ENCODE measurements at regions not wholly inside any gene's neighbourhood (a gene's known extent, or its start where the extent isn't known, plus 50 kb on each side); places are given as distances from the start of the nearest gene placed in this dataset.

DNA sequence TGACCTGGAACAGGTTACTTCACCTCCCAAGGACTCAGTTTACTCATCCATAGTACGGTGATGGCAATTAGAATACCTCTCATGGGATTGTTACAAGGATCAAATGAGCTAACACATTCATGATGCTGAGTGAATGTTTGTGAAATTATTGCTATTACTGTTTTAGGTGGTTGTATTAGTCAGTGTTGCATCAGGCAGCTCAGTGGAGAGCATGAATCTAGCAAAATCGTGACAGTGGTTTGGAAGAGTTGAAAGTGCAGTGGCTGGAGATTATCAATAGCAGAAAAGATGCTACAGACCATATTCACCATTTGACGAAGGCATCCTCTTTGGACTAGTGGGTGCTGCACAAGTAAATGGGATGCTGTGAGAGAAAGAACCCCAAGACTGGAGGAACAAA, 50.4 kb upstream of the CTNNBL1 start:
- H3K27ac ChIP-seq = no peak overlapping the region
- H3K36me3 ChIP-seq = no peaks in the 10 kb centered on the region
- TF ChIP-seq, protein P1, sequence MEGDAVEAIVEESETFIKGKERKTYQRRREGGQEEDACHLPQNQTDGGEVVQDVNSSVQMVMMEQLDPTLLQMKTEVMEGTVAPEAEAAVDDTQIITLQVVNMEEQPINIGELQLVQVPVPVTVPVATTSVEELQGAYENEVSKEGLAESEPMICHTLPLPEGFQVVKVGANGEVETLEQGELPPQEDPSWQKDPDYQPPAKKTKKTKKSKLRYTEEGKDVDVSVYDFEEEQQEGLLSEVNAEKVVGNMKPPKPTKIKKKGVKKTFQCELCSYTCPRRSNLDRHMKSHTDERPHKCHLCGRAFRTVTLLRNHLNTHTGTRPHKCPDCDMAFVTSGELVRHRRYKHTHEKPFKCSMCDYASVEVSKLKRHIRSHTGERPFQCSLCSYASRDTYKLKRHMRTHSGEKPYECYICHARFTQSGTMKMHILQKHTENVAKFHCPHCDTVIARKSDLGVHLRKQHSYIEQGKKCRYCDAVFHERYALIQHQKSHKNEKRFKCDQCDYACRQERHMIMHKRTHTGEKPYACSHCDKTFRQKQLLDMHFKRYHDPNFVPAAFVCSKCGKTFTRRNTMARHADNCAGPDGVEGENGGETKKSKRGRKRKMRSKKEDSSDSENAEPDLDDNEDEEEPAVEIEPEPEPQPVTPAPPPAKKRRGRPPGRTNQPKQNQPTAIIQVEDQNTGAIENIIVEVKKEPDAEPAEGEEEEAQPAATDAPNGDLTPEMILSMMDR (IDR thresholded peaks at IDR 0.05) = no peak
- no peaks in the 10 kb centered on the region for H3K4me1 ChIP-seq (ENCODE audit: control insufficient read depth in 1 of 2, low read depth in 2 of 2)
- peaks cover 8% of the 10 kb centered on the region for H3K27me3 ChIP-seq (replicated peaks; ENCODE audit: insufficient read depth)
- no peak for ATAC-seq (ENCODE audit: insufficient number of reproducible peaks, low FRiP score, low read depth)
- DNase-seq (ENCODE audit: low spot score) = no peak
- H3K9me3 ChIP-seq = no peaks in the 10 kb centered on the region
- H3K4me3 ChIP-seq = no peak overlapping the region

DNA sequence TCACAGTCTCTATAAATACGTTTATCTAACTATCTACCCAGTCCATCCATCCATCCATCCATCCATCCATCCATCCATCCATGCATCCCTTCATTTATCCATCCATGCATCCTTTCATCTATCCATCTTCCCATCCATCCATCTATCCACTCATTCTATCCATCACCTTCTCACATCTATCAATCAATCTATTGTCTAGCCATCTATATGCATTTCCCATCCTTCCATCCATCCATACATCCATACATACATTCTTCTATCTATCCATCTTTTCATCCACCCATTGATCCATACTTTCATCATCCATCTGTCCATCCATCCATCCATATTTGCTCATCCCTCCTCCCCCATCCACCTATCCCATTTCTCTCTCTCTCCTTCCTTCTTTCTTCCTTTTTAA, 51.6 kb upstream of the CTNNBL1 start:
- TF ChIP-seq, protein P1 (IDR thresholded peaks at IDR 0.05) = no peak
- peaks cover 8% of the 10 kb centered on the region for H3K27me3 ChIP-seq (replicated peaks; ENCODE audit: insufficient read depth)

DNA sequence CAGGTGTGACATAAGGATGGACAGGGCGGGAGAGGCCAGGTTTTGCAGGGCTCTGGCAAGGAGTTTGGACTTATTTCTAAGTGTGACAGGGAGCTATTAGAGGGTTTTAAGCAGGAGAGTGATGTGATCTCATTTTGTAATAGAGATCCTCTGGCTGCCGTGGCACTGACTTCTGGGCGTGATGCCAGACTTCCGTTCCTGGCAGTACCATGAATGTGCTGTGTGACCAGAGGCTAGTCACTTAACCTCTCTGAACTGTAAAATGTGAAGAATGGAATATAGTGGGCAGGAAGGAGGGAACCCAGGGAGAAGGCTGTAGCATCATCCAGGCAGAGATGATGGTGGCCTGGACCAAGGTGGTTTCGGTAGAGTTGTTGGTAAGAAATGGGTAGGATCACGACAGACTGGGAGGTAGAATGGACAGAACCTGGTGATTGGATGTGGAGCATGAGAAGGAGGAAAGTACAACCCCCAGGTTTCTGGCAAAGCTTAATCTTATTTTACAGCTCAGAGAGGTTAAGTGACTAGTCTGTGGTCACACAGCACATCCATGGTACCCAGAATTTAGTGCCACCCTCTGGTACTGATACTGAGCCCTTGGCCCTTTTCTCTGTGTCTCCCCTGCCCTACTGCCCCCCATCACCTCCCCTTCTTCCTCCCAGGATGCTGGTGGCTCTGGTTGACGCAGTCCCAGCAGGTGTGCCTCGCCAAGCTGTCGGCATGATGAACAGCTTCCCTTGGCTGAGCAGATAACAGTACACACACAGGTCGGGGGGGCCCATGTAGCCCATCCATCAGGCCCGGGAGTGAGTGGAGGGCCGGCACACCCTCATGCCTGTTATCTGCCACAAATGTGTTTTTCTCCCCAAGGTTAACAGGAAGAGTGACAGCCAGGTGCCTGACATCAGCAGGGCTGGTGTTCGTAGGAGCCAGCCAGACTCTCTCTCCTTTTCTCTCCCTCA, 52.9 kb upstream of the CTNNBL1 start:
- TF ChIP-seq, protein P1 (IDR thresholded peaks at IDR 0.05) = no peak
- H3K4me3 ChIP-seq = no peak overlapping the region
- peaks cover 1% of the 10 kb centered on the region for H3K9me3 ChIP-seq
- DNase-seq (ENCODE audit: low spot score) = no peak
- no peaks in the 10 kb centered on the region for H3K4me1 ChIP-seq (ENCODE audit: control insufficient read depth in 1 of 2, low read depth in 2 of 2)
- no peak for ATAC-seq (ENCODE audit: insufficient number of reproducible peaks, low FRiP score, low read depth)
- H3K36me3 ChIP-seq = no peaks in the 10 kb centered on the region
- H3K27ac ChIP-seq = no peak overlapping the region
- peaks cover 8% of the 10 kb centered on the region for H3K27me3 ChIP-seq (replicated peaks; ENCODE audit: insufficient read depth)

More for the DNA sequence above, 51.6 kb upstream of the CTNNBL1 start:
- Histone ChIP-seq H3K36me3 (no peaks in the 10 kb centered on the region), H3K9me3 (no peaks in the 10 kb centered on the region), H3K4me3 (no peak overlapping the region), H3K27ac (no peak overlapping the region), H3K4me1 (ENCODE audit: control insufficient read depth in 1 of 2, low read depth in 2 of 2) (no peaks in the 10 kb centered on the region)
- no peak for ATAC-seq (ENCODE audit: insufficient number of reproducible peaks, low FRiP score, low read depth)
- no peak for DNase-seq (ENCODE audit: low spot score)

DNA sequence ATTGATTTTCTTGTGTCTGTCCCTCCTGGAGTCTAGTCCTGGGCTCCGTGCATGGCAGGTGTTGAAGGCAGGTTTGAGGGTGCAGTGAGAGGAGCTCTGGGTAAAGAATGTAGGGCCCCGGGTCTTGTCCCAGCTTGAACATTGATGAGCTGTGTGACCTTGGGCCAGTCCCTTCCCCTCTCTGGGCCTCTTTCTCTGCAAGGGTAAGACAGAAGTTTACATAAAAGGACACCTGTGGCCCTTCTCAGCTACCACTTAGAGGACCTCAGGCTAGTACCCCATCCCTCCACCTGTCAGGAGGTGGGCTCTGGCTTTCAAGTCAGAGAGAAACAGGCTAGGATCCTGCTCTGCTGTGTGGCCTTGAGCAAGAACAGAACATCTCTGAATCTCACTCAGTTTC, 55.3 kb upstream of the CTNNBL1 start:
- TF ChIP-seq, protein P1 (IDR thresholded peaks at IDR 0.05) = no peak
- H3K27me3 ChIP-seq (replicated peaks; ENCODE audit: insufficient read depth) = peaks cover 8% of the 10 kb centered on the region
- peaks cover 10% of the 10 kb centered on the region for H3K9me3 ChIP-seq
- ATAC-seq (ENCODE audit: insufficient number of reproducible peaks, low FRiP score, low read depth) = no peak
- H3K27ac ChIP-seq = no peak overlapping the region
- no peaks in the 10 kb centered on the region for H3K4me1 ChIP-seq (ENCODE audit: control insufficient read depth in 1 of 2, low read depth in 2 of 2)
- no peak overlapping the region for H3K4me3 ChIP-seq
- H3K36me3 ChIP-seq = no peaks in the 10 kb centered on the region
- DNase-seq (ENCODE audit: low spot score) = no peak

DNA sequence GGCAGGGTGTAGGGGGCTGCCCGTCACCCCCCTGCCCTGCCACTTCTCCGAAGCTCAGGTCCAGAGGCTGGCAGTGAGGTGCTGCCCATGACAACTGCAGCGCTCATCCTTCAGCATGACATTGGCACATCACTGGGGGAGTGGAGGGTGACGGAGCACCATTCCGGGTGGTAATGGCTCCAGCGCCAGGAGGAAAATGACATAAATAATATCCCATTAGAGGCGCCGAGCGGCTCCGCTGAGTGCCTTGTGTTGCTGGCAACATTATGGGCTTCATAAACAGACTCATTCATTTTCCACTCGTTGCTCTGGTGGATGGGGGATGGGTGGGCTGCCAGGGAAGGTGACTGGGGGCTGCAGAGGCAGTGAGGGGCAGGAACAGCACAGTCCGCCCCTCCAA, 56.9 kb upstream of the CTNNBL1 start:
- H3K27ac ChIP-seq = no peak overlapping the region
- H3K27me3 ChIP-seq (replicated peaks; ENCODE audit: insufficient read depth) = peaks cover 8% of the 10 kb centered on the region
- ATAC-seq (ENCODE audit: insufficient number of reproducible peaks, low FRiP score, low read depth) = no peak

More for the DNA sequence above, 56.9 kb upstream of the CTNNBL1 start:
- no peaks in the 10 kb centered on the region for H3K4me1 ChIP-seq (ENCODE audit: control insufficient read depth in 1 of 2, low read depth in 2 of 2)
- TF ChIP-seq, protein P1 (IDR thresholded peaks at IDR 0.05) = no peak
- H3K4me3 ChIP-seq = no peak overlapping the region
- no peak for DNase-seq (ENCODE audit: low spot score)
- H3K36me3 ChIP-seq = no peaks in the 10 kb centered on the region
- H3K9me3 ChIP-seq = peaks cover 10% of the 10 kb centered on the region
